BLaER1 (cell line): ENCODE measurements at regions not wholly inside any gene's neighbourhood (a gene's known extent, or its start where the extent isn't known, plus 50 kb on each side); places are given as distances from the start of the nearest gene placed in this dataset.

ENCODE experiments used
- H3K27ac ChIP-seq: shearing (Covaris generic); formaldehyde crosslinking; 2 replicates; pipeline ENCODE4 v1.8.1; 2022
- H3K27me3 ChIP-seq: shearing (Covaris generic); formaldehyde crosslinking; 2 replicates; pipeline ENCODE4 v1.8.1; 2022
- H3K36me3 ChIP-seq: shearing (Covaris generic); formaldehyde crosslinking; 2 replicates; pipeline ENCODE4 v1.8.1; 2022
- H3K4me1 ChIP-seq: shearing (Covaris generic); formaldehyde crosslinking; 2 replicates; pipeline ENCODE4 v1.8.1; 2022
- H3K4me2 ChIP-seq: shearing (Covaris generic); formaldehyde crosslinking; 2 replicates; pipeline ENCODE4 v1.8.1; 2022
- H3K4me3 ChIP-seq: shearing (Covaris generic); formaldehyde crosslinking; 2 replicates; pipeline ENCODE4 v1.8.1; 2022
- H3K9ac ChIP-seq: shearing (Covaris generic); formaldehyde crosslinking; 2 replicates; pipeline ENCODE4 v1.8.1; 2022
- H3K9me3 ChIP-seq: shearing (Covaris generic); formaldehyde crosslinking; 2 replicates; pipeline ENCODE4 v1.8.1; 2022
- H4K20me1 ChIP-seq: shearing (Covaris generic); formaldehyde crosslinking; 2 replicates; pipeline ENCODE4 v1.8.1; 2022
- Cebpa-rat ChIP-seq: shearing (Covaris generic); IDR thresholded peaks from 2 replicates; pipeline ENCODE4 v1.8.1; 2022

GRCh38 chr7:69012149-69012548 lies 586.1 kb upstream of the AUTS2 start:
- no peak overlapping the region for H3K27ac ChIP-seq
- no peak overlapping the region for H3K4me3 ChIP-seq
- no peak overlapping the region for H3K9ac ChIP-seq
- no peak overlapping the region for H3K4me2 ChIP-seq
- no peak for TF ChIP-seq Cebpa-rat
- 0 out of 2 replicates have a peak, but pooled peaks cover 5% of the 10 kb centered on the region for H3K4me1 ChIP-seq
- H4K20me1 ChIP-seq, result no peaks in the 10 kb centered on the region
- no peaks in the 10 kb centered on the region for H3K36me3 ChIP-seq
- H3K9me3 ChIP-seq, result 0 out of 2 replicates have a peak, but pooled peaks cover 3% of the 10 kb centered on the region
- H3K27me3 ChIP-seq, result no peaks in the 10 kb centered on the region

- Histone ChIP-seq H3K4me2 (no peak overlapping the region), H3K36me3 (no peaks in the 10 kb centered on the region), H3K27me3 (no peaks in the 10 kb centered on the region), H4K20me1 (no peaks in the 10 kb centered on the region), H3K4me1 (no peaks in the 10 kb centered on the region), H3K27ac (no peak overlapping the region), H3K4me3 (no peak overlapping the region), H3K9me3 (peaks cover 26% of the 10 kb centered on the region), H3K9ac (no peak overlapping the region)
- no peak for TF ChIP-seq Cebpa-rat
These were observed 581.1 kb upstream of the AUTS2 start for GRCh38 chr7:69017208-69017607.

GRCh38 chr7:69018200-69018599 lies 580.1 kb upstream of the AUTS2 start:
- Histone ChIP-seq H3K4me2 (no peak overlapping the region), H3K27ac (no peak overlapping the region), H3K4me3 (no peak overlapping the region), H3K36me3 (no peaks in the 10 kb centered on the region), H3K9me3 (peaks cover 26% of the 10 kb centered on the region), H4K20me1 (no peaks in the 10 kb centered on the region), H3K4me1 (no peaks in the 10 kb centered on the region), H3K27me3 (no peaks in the 10 kb centered on the region), H3K9ac (no peak overlapping the region)
- TF ChIP-seq Cebpa-rat, result no peak

- Histone ChIP-seq H3K27me3 (no peaks in the 10 kb centered on the region), H3K4me2 (no peak overlapping the region), H3K9ac (no peak overlapping the region), H3K4me1 (no peaks in the 10 kb centered on the region), H4K20me1 (no peaks in the 10 kb centered on the region), H3K27ac (no peak overlapping the region), H3K9me3 (peaks cover 24% of the 10 kb centered on the region), H3K36me3 (no peaks in the 10 kb centered on the region), H3K4me3 (no peak overlapping the region)
- no peak for TF ChIP-seq Cebpa-rat
These were observed 578.8 kb upstream of the AUTS2 start for GRCh38 chr7:69019437-69019836.

GRCh38 chr7:69020536-69020935 lies 577.7 kb upstream of the AUTS2 start:
- Histone ChIP-seq H3K4me3 (no peak overlapping the region), H4K20me1 (no peaks in the 10 kb centered on the region), H3K27ac (no peak overlapping the region), H3K36me3 (no peaks in the 10 kb centered on the region), H3K4me2 (no peak overlapping the region), H3K9me3 (peaks cover 24% of the 10 kb centered on the region), H3K9ac (no peak overlapping the region), H3K27me3 (no peaks in the 10 kb centered on the region), H3K4me1 (no peaks in the 10 kb centered on the region)
- no peak for TF ChIP-seq Cebpa-rat

- Histone ChIP-seq H3K36me3 (no peaks in the 10 kb centered on the region), H3K9me3 (peaks cover under 1% of the 10 kb centered on the region; the same call in 1 of the 2 replicates), H3K27me3 (no peaks in the 10 kb centered on the region), H3K4me2 (no peak overlapping the region), H3K4me1 (no peaks in the 10 kb centered on the region), H3K9ac (no peak overlapping the region), H4K20me1 (no peaks in the 10 kb centered on the region), H3K27ac (no peak overlapping the region), H3K4me3 (no peak overlapping the region)
- no peak for TF ChIP-seq Cebpa-rat
These were observed 573.0 kb upstream of the AUTS2 start for GRCh38 chr7:69025249-69025648.

- Histone ChIP-seq H3K4me2 (no peak overlapping the region), H3K4me1 (no peaks in the 10 kb centered on the region), H3K27ac (no peak overlapping the region), H3K4me3 (no peak overlapping the region), H3K27me3 (no peaks in the 10 kb centered on the region), H3K9ac (no peak overlapping the region), H4K20me1 (no peaks in the 10 kb centered on the region), H3K9me3 (no peaks in the 10 kb centered on the region), H3K36me3 (no peaks in the 10 kb centered on the region)
- TF ChIP-seq Cebpa-rat, result no peak
These were observed 565.4 kb upstream of the AUTS2 start for GRCh38 chr7:69032848-69033247.

GRCh38 chr7:69035826-69036225 lies 562.4 kb upstream of the AUTS2 start:
- H3K4me1 ChIP-seq, result 0 out of 2 replicates have a peak, but pooled peaks cover 5% of the 10 kb centered on the region
- H3K4me2 ChIP-seq, result no peak overlapping the region
- H3K27me3 ChIP-seq, result no peaks in the 10 kb centered on the region
- TF ChIP-seq Cebpa-rat, result no peak
- H3K36me3 ChIP-seq, result no peaks in the 10 kb centered on the region
- no peak overlapping the region for H3K27ac ChIP-seq
- H3K9ac ChIP-seq, result no peak overlapping the region
- no peak overlapping the region for H3K4me3 ChIP-seq
- no peaks in the 10 kb centered on the region for H4K20me1 ChIP-seq
- no peaks in the 10 kb centered on the region for H3K9me3 ChIP-seq

- H3K27ac ChIP-seq, result no peak overlapping the region
- no peaks in the 10 kb centered on the region for H3K9me3 ChIP-seq
- no peak for TF ChIP-seq Cebpa-rat
- no peaks in the 10 kb centered on the region for H3K36me3 ChIP-seq
- H3K27me3 ChIP-seq, result no peaks in the 10 kb centered on the region
- no peak overlapping the region for H3K4me3 ChIP-seq
- 0 out of 2 replicates have a peak, but pooled peaks cover 5% of the 10 kb centered on the region for H3K4me1 ChIP-seq
- H4K20me1 ChIP-seq, result no peaks in the 10 kb centered on the region
- no peak overlapping the region for H3K9ac ChIP-seq
- H3K4me2 ChIP-seq, result no peak overlapping the region
These were observed 562.0 kb upstream of the AUTS2 start for GRCh38 chr7:69036301-69036700.

- no peak for TF ChIP-seq Cebpa-rat
- Histone ChIP-seq H3K4me3 (no peak overlapping the region), H3K27ac (no peak overlapping the region)
These were observed 559.4 kb upstream of the AUTS2 start for GRCh38 chr7:69038915-69039314.

GRCh38 chr7:69042138-69042537 lies 556.1 kb upstream of the AUTS2 start:
- H3K27me3 ChIP-seq, result no peaks in the 10 kb centered on the region
- H4K20me1 ChIP-seq, result no peaks in the 10 kb centered on the region
- no peak overlapping the region for H3K27ac ChIP-seq
- H3K4me2 ChIP-seq, result no peak overlapping the region
- peaks cover 52% of the 10 kb centered on the region for H3K9me3 ChIP-seq
- H3K36me3 ChIP-seq, result no peaks in the 10 kb centered on the region
- H3K9ac ChIP-seq, result no peak overlapping the region
- 0 out of 2 replicates have a peak, but pooled peaks cover 5% of the 10 kb centered on the region for H3K4me1 ChIP-seq
- H3K4me3 ChIP-seq, result no peak overlapping the region
- TF ChIP-seq Cebpa-rat, result no peak

More at GRCh38 chr7:69038915-69039314, 559.4 kb upstream of the AUTS2 start:
- Histone ChIP-seq H3K4me2 (no peak overlapping the region), H3K27me3 (no peaks in the 10 kb centered on the region), H3K4me1 (0 out of 2 replicates have a peak, but pooled peaks cover 5% of the 10 kb centered on the region), H3K9ac (no peak overlapping the region), H3K9me3 (peaks cover 23% of the 10 kb centered on the region), H3K36me3 (no peaks in the 10 kb centered on the region), H4K20me1 (no peaks in the 10 kb centered on the region)
